GM19452 (cell line): ENCODE measurements at regions not wholly inside any gene's neighbourhood (a gene's known extent, or its start where the extent isn't known, plus 50 kb on each side); places are given as distances from the start of the nearest gene placed in this dataset.

Source experiments
- ATAC-seq: cut with Tn5 transposase; IDR thresholded peaks from one replicate; pipeline ENCODE4 v1.9.1; 2021; ENCODE audit not compliant: unreplicated experiment

- ATAC-seq, result no peak
Measured at GRCh38 chr10:35722226-35722625, 80.1 kb upstream of the FZD8 start.

DNA sequence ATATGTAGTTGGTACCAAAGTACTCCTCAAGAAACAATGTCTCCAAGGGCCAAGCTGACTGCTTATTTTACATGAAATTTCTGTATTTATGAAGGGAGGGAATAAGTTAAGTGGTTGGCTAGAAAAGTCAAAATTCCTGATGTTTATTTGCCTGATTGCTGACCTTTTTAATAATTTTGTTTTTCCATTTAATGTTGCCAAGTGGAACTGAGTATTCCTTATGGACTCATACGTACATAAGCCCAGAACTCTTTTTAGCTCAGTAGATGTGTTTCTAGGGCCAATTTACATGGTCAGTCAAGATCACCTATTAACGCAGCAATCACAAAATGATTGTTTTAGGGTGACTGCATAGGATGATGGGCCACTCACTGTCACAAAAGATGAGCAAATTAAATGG is 78.3 kb upstream of the FZD8 start:
- no peak for ATAC-seq

DNA sequence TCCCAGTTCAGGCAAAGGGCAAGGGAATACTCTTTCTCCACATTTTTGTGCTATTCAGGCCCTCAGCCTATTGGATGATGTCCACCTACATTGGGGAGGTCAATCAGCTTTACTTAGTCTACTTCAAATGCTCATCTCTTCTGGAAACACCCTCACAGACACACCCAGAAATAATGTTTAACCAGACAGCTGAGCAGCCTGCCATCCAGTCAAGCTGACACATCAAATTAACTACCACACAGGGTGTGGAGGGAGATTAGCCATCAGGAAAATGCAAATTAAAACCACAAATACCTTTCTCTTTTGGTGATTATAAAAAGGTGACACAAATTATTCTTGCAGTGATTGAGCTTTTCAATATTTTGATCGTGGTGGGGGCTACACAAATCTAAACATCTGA is 74.7 kb upstream of the FZD8 start:
- ATAC-seq, result no peak

- ATAC-seq, result no peak
Measured at GRCh38 chr10:35712486-35712885, 70.4 kb upstream of the FZD8 start.

DNA sequence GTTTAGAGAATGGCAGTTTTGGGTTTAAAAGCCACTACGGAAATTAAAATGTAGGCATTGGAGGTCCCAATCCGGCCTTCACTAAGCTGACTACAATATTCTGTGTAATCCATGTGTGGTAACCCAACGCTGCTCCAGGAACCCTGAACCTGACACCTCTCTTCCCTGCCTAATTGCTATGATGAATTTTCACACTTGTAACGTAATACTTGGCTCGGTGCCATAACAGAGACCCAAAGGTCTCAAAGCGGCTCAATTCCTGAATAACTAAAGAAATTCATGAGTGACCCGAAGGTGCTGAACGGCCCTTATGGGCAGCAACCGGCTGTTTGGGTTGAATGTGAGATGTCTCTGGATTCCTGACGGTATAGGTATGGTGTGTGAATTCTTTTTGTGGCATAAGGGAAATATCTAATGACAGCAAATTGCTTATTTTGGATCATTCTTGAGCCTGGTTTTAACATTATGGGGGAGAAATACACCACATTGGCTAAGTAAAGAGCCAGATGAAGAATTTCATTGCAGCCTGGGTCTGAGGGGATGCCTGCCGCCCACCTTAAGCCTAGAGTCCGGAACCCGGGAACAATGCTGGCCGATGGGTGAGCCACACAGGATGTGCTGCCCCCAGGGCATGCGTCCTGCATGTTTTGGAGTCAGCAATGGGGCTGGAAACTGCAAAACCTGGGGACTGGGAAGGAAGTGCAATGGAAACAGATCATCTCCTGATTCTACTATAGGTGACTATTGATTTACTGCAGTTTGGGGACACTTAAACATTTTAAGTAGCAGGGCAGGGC is 69.7 kb upstream of the FZD8 start:
- no peak for ATAC-seq

- ATAC-seq, result no peak
Measured at GRCh38 chr10:35707642-35708425, 65.7 kb upstream of the FZD8 start.

GRCh38 chr10:35706959-35707358 is 64.9 kb upstream of the FZD8 start:
- ATAC-seq, result no peak

DNA sequence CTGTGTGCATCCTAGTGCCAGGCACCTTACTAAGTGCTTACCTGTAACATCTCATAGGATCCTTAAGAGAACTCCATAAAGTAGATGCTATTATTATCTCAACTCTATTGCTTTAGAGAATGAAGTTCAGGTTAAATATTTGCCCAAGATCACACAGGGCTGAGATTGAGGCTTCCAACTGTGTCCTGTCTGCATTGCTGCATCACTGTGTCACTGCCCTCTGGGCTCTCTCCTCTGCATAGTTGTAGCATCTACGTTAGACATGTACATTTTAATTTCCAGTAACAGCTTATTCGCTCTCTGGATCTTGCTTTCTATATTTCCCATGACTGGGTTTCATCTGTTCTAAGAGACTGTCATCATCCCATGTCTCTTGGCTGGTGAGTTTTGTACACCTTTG is 63.6 kb upstream of the FZD8 start:
- no peak for ATAC-seq

GRCh38 chr10:35705051-35705450 is 63.0 kb upstream of the FZD8 start:
- ATAC-seq, result no peak

- no peak for ATAC-seq
Measured at GRCh38 chr10:35704401-35704800, 62.3 kb upstream of the FZD8 start.

GRCh38 chr10:35700487-35700882 is 58.4 kb upstream of the FZD8 start:
- ATAC-seq, result no peak

GRCh38 chr10:35699848-35700486 is 57.9 kb upstream of the FZD8 start:
- ATAC-seq, result no peak

- ATAC-seq, result no peak
Measured at GRCh38 chr10:35696392-35697287, 54.5 kb upstream of the FZD8 start.

- no peak for ATAC-seq
Measured at GRCh38 chr10:35693800-35694199, 51.7 kb upstream of the FZD8 start.
